ENCODE measurements at regions not wholly inside any gene's neighbourhood (a gene's known extent, or its start where the extent isn't known, plus 50 kb on each side); places are given as distances from the start of the nearest gene placed in this dataset.
"Not testable (repeated sequence)": the region's sequence is repeated elsewhere in the genome, so short reads cannot be mapped to it uniquely, and the experiment has no call there.

DNA sequence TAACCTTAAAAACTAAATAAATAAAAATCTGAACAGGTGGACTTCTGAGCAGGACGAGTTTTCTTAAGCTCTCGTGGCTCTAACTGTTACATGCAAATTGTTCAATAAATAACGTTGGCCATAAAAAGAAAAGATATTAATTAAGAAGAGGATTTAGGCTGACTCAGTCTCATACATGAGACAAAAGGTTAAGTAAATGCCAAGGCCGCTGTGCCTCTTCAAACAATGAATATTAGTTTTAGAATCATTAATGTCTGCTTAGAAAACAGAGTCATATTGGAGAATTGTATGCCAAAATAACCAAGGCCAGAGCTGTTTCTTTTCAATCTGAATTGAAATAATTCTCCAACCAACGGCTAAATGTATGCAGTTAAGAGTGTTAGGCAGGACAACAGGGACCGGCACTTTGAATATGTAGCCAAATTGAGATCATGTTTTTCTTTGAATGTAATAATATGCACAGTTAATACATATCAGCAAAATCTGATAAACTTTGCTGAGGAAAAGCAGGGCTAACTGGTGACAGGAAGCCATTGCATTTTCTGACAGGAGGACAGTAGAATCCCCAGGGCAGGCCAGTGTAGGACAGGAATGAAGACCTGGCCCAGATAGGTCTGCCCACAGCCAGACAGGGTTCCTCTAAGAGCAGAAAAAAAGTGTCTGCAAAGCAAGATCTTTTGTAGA is 1041.4 kb upstream of the FANCL start:
- no peak for DNase-seq

- DNase-seq = no peak
Measured at GRCh38 chr2:59277671-59278070, 1036.5 kb upstream of the FANCL start.

DNA sequence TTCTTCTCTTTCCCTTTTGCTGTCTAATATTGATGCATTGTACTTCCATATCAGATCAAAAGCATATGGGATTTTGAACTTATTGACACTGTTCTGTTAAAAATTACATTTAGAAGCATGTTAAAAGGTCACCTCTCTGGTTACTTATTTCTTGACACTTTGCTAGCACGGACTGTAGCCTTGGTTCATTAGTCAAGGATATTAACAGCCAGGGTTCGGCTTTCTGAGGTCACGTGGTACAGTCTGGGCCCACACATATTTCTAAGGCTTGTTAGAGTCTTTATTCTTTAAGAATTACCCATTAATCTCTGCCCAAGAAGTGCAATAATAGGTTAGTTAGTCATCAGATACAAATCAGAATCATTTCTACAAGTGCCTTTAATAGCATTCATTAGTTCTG is 1035.8 kb upstream of the FANCL start:
- DNase-seq = no peak

- no peak for DNase-seq
Measured at GRCh38 chr2:59276033-59276432, 1034.9 kb upstream of the FANCL start.

DNA sequence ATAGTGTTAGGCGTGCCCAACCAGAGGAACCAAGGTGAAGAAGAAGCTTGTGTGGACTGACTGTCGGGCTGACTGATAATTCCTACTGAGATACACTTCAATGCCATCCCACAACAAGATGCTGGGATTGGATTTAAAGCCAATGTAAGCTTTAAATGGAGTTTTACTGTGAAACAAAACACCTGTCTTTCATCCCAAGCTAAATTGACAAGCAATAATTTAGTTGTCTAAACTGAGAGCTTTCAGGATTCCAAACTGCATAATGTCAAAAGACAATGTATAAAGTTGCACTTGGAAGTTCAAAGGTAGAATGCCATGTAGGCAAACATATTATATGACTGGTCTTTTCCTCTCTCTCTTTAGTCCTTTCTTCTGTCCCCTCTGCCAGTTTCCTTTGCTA is 1025.3 kb upstream of the FANCL start:
- DNase-seq = no peak

DNA sequence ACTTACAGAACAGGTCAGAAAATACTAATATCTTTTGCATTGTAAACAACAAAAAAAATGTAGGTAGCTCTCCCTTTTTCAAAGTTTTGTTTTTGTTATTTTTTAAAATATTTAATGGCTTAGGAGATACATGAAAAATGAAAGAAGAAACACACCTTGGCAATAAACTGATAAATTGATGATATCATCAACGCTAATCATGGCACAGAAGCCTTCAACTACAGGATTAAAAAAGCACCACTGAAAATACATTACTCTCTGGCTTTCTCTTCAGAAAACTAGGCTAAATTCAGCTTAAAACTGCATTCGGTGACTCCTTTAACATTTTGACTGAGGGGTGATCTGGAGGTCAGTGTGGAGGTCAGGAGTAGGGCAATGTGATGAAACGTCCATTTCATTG is 1018.8 kb upstream of the FANCL start:
- no peak for DNase-seq

DNA sequence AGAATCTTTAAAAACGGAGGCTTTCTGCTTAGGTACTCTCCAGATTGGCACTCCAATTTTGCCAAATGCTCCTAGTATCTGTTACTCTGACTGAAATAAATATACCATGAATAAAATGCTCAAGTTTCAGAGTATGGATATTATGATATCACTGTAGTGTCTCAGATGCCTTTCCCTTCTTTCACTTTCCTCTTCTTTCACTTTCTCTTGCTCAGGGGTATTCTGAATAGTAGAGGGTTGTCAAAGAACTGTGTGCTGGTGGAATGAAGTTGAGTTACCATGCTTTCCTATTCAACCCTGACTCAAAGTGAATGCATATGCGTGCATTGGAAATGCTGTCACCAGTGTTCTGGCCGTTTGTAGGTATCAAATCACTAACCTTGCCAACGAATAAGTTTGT is 1015.2 kb upstream of the FANCL start:
- DNase-seq = no peak

GRCh38 chr2:59254279-59254678 is 1013.2 kb upstream of the FANCL start:
- no peak for DNase-seq

DNA sequence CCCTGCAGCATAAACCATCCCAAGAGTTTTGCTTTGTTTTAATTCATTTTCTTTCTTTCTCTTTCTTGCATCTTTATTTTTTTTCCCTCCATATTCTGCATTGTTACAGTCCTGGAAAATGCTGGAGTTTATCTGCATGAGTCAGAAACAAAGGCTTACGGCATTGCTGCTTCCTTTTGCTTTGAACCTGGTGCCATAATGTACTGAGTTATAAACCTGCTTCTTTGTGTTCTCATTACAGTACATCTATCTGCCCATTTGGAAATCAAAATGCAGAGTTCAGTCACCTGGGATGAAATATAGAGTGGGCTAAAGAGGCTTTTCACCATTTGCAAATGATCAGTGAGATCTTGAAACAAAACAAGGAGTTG is 1009.2 kb upstream of the FANCL start:
- DNase-seq = no peak

DNA sequence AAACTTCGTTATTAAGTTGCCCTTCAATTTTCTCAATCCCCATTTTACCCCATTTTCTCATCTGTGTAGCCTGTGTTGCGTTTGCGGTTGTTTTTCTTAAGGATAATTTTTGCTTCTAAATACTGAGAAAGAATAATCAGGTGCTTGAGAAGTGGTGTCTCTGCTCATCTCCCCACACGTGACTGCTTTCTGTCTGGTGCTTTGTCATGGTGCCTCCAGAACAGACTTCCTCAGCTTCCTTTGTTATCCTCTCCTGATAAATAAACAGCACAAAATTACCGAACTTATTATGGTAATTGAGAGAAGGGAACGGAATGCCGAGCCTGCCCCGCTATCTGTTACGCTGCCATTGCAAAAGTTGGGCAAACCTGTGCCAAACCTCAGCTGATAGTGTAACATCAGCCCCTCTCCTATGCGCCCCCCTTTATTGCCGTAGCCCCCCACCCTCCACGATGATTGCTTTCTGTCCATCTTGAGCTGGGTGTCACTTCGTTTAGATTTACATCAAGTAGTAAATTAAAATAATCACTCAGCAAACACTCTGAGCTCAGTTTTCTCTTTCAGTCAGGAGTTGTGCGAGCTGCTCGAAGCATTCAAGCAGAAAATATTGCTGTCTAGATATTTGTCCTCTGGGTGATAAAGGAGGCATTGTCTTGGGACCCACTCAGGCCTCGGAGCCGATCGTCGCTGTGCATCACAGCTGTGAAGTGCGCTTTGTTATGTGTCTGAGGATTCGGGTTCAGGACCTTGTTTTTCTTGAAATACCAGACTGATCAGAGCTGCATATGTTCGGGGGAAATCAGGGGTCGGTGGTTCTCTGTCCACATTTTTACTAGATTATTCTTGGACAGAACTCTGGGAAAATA is 1008.5 kb upstream of the FANCL start:
- no peak for DNase-seq

DNA sequence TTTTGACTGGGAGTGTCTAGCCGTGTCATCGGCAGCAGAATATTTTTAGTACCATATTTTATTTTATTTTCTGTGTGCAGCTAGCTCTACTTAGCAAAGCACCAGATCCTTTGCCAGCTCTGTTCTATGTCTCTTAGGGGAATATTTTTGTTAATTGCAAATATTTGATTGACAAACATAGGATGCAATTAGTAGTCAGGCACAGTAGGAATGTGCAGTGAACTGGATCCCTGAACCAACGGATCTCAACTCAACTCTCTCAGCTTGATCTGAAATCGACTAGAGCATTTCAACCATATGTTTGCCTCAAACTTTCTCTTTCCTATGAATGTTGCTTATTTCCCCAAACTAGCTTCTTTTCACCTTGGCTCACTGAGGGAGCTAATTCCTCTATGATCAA is 998.0 kb upstream of the FANCL start:
- no peak for DNase-seq

GRCh38 chr2:59237311-59237710 is 996.2 kb upstream of the FANCL start:
- DNase-seq = no peak

DNA sequence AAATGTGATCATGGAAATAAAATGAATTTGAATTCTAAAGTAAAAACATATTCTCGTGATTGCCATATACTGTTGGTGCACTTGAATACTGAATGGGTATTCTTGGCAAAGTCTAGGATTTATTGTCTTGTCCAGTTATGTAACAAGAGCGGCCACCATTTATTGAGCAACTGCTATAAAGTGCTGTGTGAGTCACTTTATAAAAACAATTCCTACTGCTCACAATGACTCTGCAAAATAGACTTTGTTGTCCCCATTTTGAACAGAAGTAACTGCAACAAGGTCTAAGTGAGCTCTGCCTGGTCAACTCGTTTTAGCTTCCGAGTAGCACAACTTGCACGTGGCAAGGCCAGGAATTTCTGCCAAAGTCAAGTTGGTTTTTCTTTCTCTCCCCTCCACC is 995.6 kb upstream of the FANCL start:
- DNase-seq = no peak

DNA sequence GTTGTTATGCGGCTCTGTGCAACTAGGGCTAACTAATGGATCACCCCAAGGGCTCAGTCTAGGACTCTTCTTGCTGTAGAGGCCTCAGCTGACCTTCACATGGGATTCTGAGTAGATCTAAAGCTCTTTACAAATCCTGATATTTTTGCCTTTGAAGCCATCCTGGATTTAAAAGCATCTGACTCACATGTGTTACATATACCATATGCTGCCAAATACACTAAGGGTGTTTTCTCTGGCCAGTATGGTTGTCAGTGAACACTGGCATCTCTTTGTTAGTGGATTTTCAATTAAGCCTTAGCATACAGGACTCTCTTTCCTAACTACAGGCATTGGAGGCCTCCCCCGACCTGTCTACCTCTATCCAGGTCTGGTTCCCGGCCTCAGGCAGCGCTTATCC is 992.8 kb upstream of the FANCL start:
- no peak for DNase-seq

GRCh38 chr2:59233448-59233847 is 992.3 kb upstream of the FANCL start:
- no peak for DNase-seq

GRCh38 chr2:59232394-59233165 is 991.5 kb upstream of the FANCL start:
- no peak for DNase-seq

GRCh38 chr2:59226362-59226761 is 985.2 kb upstream of the FANCL start:
- DNase-seq = not testable (repeated sequence)

- no peak for DNase-seq
Measured at GRCh38 chr2:59223742-59224141, 982.6 kb upstream of the FANCL start.

GRCh38 chr2:59217360-59217759 is 976.2 kb upstream of the FANCL start:
- DNase-seq = no peak

- DNase-seq = no peak
Measured at GRCh38 chr2:59206361-59206760, 965.2 kb upstream of the FANCL start.

DNA sequence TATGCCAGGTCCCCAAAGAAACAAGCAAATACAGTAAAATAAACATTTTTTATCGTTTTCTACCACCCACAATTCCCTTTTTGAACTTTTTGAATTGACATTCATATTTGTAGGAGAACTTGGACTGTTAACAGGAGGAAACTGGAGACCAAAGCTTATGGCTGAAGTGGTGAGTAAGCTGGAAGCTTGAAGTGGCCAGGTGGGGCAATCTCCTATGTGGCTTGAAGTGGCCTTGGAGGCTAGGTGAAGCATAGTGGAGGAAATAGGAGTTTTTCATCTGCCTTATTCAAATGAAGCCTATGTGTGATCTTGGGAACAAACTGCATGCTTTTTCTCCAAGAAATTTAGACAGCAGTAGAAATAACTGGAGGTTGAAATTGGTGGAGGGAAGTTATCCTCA is 962.9 kb upstream of the FANCL start:
- DNase-seq = no peak

- no peak for DNase-seq
Measured at GRCh38 chr2:59196491-59196890, 955.4 kb upstream of the FANCL start.

DNA sequence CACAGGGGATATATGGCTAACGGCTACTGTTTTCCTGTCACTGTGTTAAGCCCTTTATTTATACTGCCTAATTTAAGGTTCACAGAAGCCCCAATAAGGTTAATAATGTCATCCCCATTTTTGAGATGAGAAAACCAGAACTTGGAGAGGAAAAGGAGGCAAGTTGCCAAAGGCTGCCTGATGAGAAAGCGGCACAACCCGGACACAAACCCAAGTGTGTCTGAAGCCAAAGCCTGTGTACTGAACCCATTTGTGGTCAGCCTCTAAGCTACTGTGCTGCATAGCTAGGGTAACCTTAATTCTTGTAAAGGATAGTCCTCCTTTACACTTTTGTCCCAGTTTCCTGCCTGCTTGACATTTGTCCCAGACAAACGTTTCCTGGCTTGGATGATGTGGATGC is 954.7 kb upstream of the FANCL start:
- DNase-seq = no peak

GRCh38 chr2:59191781-59192180 is 950.7 kb upstream of the FANCL start:
- no peak for DNase-seq

Data from amniotic stem cell (primary cell).